GM10266 (cell line): ENCODE measurements at regions not wholly inside any gene's neighbourhood (a gene's known extent, or its start where the extent isn't known, plus 50 kb on each side); places are given as distances from the start of the nearest gene placed in this dataset.
"Not testable (repeated sequence)": the region's sequence is repeated elsewhere in the genome, so short reads cannot be mapped to it uniquely, and the experiment has no call there.

Experiments used
- DNase-seq: peaks from one replicate; pipeline ENCODE4 v3.0.0; 2012; ENCODE audit errors: extremely low spot score
- TF ChIP-seq, protein P1 (sequence below): IDR thresholded peaks from 2 replicates; pipeline ENCODE4 v1.5.1; 2012; ENCODE audit warnings: mild to moderate bottlenecking, low read depth; ENCODE audit not compliant: control insufficient read depth, insufficient read depth; ENCODE audit errors: missing control alignments

DNA sequence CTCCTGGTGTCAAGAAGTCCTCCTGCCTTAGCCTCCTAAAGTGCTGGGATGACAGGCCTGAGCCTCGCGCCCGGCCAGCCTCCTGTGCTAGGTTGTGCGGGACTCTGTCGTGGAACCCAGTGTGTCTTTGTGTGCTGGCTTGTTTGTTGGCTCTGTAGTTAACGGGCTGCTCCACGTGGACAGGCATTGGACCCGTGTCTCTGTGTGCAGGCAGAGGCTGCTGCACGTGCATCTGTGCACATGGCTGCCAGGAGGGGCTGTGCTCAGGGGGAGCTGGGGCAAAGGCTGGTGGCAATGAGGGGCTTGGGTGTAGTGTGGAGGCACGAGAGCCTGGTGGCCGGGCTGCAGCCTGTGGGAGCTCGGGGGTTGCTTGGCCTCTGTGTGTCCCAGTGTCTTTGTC is 121.3 kb upstream of the ALDH3B2 start:
- TF ChIP-seq, protein P1, sequence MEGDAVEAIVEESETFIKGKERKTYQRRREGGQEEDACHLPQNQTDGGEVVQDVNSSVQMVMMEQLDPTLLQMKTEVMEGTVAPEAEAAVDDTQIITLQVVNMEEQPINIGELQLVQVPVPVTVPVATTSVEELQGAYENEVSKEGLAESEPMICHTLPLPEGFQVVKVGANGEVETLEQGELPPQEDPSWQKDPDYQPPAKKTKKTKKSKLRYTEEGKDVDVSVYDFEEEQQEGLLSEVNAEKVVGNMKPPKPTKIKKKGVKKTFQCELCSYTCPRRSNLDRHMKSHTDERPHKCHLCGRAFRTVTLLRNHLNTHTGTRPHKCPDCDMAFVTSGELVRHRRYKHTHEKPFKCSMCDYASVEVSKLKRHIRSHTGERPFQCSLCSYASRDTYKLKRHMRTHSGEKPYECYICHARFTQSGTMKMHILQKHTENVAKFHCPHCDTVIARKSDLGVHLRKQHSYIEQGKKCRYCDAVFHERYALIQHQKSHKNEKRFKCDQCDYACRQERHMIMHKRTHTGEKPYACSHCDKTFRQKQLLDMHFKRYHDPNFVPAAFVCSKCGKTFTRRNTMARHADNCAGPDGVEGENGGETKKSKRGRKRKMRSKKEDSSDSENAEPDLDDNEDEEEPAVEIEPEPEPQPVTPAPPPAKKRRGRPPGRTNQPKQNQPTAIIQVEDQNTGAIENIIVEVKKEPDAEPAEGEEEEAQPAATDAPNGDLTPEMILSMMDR: no peak

DNA sequence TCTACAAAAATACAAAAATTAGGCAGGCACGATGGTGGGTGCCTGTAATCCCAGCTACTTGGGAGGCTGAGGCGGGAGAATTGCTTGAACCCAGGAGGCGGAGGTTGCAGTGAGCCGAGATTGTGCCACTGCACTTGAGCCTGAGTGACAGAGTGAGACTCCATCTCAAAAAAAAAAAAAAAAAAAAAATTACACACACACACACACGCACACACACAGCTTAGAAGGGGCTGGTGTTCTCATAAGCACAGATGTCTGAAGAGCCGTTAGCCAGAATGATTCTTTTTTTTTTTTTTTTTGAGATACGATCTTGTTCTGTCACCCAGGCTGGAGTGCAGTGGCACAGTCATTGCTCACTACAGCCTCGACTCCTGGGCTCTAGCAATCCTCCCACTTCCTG is 119.3 kb upstream of the ALDH3B2 start:
- DNase-seq: not testable (repeated sequence)

More for the DNA sequence above, 121.3 kb upstream of the ALDH3B2 start:
- DNase-seq: no peak

DNA sequence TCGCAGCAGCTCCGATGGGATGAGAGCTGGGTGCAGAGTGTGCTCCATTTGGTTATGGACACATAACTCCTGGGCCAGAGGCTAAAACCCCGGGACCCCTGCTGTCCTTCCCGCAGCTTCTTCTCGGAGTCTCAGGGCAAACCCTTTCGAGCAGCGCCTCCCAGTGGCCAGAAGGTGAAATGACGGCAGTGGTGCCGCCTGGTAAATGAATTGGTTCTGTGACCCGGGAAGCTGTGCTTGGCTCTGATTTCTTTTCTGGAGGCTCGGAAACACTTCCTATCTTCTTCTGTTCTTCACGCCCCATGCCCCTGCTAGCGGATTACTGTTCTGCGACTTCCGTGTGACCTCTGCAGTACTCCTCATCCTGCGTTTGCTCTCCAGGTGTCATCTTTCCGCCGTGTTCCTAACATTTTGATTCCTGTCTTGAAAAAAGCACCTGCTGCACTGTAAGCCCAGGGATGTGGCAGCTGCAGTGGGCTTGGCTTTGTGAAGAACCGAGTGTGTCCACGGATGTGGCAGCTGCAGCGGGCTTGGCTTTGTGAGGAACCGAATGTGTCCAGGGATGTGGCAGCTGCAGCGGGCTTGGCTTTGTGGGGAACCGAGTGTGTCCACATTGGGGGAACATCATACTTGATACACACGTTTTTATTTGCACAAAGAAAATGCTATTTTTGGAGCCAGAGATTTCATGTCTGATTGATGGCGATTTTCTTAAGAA is 118.0 kb upstream of the ALDH3B2 start:
- TF ChIP-seq, protein P1: peak; percentile 45
- DNase-seq: not testable (repeated sequence)

DNA sequence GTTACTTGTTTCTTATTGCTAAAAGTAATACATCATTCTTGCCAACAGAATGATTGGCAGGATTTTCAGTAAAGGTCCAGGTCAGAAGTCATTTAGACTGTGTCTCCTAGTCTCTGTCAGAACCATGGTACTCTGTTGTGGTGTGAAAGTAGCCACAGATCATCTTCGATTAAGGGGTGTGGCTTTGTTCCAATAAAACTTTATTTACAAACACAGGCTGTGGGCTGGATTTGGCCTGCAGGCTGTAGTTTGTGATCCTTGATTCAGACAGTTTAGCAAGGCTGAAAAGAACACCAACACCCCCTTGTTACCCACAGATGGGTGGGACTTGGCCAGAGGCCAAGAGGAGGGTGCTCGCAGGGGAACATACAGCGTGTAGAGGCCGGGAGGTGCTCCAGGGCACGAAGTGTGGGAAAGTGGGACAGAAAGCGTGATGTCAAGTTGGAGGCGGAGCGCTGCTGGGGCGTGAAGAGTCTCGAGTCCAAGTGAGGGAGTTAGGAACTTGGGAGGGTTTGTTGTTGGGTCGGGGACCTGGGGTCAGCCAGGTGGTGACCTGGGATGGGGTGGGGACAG is 117.3 kb upstream of the ALDH3B2 start:
- DNase-seq: not testable (repeated sequence)

DNA sequence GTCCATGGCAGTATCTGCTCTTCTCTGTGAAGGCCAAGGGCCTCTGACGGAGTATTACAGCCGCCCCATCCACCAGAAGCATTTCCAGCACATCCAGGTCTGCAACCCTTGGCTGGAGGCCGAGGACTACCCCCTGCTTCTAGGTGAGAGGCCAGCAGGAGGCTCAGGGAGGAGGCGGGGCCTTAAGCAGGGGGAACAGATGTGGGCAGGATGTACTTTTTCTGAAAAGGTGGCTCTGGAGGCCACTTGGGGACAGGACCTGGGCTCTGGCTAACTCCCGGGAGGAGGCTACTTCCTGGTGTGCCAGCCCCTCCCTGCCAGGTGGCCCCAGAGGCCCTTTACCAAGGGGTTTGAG is 113.9 kb upstream of the ALDH3B2 start:
- DNase-seq: not testable (repeated sequence)

DNA sequence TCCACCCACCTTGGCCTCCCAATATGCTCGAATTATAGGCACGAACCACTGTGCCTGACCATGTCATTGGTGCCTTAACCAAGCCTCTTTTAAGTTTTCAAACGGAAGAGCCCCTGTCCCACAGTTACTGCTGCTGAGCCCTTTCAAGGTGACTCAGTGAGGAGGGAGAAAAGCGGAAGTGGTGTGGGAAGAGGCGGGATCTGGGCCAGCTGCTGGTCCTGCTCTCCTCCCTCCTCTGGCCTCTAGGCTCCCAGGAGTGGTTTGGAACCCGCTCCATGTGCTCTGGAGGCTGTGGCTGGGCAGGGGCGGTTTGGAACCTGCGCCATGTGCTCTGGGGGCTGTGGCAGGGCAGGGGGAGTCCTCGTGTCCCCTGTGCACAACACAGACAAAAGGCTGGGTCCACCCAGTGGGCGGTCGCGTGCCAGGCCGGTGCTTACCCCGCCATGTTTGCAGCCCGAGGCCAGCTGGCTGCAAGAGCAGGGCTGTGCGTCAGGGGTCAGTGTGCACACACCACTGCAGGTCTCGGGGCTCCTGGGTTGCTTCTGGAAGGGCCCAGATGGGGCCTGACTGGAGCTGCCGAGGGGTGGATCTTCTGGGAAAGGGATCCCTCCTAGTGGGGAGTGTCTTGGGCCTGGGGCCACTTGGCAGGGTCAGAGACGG is 113.4 kb upstream of the ALDH3B2 start:
- not testable (repeated sequence) for DNase-seq

DNA sequence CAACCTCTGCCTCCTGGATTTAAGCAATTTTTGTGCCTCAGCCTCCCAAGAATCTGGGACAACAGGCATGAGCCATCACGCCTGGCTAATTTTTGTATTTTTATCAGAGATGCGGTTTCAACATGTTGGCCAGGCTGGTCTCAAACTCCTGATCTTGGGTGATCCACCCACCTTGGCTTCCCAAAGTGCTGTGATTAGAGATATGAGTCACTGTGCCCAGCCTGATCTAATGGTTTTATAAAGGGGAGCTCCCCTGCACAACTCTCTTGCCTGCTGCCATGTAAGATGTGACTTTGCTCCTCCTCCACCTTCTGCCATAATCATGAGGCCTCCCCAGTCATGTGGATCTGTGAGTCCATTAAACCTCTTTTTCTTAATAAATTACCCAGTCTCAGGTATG is 107.5 kb upstream of the ALDH3B2 start:
- DNase-seq: not testable (repeated sequence)

DNA sequence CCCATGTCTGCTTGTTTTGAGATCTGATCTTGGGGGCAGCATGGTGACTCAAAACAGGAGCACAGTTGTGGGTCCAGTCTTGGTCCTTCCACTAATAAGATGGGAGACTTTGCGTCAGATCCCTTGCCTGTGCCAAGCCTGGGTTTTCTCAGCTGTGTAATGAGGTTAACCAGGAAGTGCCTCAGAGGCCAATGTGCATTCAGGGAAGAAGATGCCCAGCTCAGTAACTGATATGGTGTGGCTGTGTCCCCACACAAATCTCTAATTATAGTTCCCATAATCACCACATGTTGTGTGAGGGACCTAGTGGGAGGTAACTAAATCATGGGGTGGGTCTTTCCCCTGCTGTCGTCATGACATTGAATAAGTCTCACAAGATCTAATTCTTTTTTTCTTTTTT is 107.1 kb upstream of the ALDH3B2 start:
- DNase-seq: not testable (repeated sequence)

DNA sequence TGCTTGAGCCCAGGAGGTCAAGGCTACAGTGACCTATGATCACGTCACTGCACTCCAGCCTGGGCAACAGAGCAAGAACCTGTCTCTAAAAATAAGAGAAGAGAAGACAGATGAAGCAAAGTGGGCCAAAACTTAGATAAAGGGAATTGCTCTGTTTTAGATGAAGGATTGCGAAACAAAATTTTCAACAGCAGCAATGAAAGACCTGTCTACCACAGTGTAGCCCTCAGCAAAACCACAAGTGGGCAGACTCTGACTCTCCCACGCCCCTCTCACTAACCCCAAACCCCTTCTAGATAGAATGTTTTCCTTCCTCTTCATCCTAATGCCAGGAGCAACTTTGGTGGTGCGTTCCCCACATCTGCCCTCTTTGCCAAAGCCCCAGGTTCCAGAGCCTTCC is 105.6 kb upstream of the ALDH3B2 start:
- TF ChIP-seq, protein P1: no peak
- DNase-seq: no peak

DNA sequence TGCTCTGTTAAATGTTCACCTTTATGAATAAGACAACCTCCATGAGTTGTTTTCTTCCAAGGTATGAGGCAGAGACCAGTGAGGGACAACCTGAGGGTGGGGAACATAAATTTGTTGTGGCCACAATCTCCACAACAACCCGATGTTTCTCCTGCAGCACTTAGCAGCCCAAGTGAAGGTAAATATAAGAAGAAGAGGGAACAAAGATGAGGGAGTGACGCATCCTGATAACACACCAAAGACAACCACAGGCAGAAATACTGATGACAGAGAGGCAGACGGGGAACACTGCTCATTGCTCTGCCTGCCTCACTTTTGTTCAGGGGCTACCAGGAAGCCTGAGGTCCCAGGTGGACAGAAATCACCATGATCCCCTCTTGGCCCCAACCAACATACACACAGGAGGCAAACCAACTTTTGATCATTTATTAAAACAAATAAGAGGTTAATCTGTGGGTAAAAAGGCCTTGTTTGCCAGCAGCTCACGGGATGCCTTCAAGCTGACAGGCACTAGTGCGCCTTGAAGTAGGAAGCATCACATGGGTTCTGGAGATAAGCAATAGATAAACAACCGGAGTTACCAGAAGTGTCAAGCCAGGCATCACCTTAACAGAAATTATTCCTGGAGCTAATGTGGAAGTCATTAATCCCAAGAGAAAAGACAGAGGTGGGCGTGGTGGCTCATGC is 104.9 kb upstream of the ALDH3B2 start:
- DNase-seq: not testable (repeated sequence)

DNA sequence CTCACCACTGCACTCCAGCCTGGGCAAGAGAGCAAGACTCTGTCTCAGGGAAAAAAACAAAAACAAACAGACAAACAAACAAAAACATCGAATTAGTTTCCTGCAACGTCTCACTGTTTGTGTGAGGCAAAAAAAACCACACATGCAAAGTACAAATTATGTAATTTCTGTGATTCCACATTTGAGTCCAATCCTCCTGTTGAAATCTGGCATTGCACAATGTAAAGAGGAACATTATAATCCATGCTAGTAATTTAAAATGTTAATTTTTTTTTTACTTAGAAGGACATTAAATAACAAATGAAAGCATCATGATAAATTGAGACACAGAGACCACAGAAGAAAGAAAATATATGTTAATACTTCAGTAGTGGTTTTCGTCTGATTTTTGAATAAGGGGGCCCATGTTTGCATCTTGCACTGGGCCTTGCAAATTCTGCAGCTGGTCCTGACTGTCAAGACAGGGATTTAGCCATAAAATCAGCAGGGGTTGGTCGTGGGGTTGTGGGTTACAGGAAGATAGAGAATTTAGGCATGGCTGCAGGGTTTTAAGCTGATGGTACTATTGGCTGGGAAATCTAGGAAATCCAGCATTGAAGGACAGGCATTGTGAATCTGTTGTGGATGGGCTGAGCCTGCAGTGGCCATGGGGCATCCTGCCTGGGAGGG is 102.6 kb upstream of the ALDH3B2 start:
- DNase-seq: no peak
- TF ChIP-seq, protein P1: no peak

DNA sequence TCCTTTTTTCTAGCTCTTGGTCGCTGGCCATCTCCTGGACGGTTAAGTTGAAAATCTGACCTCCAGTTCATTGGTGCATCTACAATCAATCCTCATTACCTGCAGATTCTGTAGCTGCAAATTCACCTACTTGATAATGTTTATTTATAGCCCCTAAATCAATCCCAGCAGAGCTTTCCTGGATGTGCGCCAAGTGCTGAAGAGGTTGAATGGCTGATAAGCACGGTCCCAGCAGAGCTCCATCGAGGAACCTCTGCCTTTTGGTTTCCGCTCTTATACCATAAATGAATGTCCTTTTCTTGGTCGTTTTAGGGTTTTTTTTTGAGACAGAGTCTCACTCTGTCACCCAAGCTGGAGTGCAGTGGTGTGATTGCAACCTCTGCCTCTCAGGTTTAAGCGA is 99.8 kb upstream of the ALDH3B2 start:
- DNase-seq: not testable (repeated sequence)

DNA sequence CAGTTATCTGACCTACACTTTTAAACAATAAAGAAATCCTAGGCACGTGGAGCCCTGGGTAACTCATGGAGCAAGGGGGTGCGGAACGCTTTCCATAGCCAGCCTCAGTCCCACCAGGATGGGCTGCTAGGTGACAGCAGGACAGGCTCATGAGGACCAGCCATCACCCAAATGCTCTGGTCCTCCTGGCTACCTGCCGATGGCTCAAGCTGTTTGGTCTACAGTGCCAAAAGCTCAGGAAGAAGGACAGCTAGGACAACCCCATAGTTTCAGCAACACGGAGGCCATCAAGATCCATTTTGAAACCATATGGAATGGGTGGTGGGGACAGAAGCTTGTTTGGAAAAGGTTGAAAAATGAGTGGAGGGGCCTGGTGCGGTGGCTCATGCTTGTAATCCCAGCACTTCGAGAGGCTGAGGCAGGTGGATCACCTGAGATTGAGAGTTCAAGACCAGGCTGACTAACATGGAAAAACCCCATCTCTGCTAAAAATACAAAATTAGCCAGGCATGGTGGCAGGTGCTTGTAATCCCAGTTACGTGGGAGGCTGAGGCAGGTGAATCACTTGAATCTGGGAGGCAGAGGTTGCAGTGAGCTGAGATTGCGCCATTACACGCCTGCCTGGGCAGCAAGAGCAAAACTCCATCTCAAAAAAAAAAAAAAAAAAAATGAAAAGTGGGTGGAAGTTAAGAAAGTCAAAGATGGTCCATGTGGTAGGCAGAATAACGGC is 93.7 kb upstream of the ALDH3B2 start:
- not testable (repeated sequence) for DNase-seq

DNA sequence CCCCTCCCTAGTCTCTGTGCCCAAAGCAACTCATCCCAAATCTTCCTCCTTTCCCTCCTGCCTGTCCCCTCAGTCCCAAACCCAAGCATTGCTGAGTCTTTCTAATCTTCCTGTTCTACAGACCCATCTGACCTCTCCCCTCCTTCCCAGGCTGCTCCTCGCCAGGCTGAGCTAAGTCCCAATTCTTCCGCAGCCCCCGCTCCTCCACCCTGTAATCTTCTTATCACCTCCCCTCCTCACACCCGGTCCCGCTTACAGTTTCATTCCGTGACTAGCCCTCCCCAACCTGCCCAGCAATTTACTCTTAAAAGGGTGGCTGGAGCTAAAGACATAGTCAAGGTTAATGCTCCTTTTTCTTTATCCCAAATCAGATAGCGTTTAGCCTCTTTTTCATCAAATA is 86.8 kb upstream of the ALDH3B2 start:
- not testable (repeated sequence) for DNase-seq
